K562 (cell line): ENCODE measurements at regions not wholly inside any gene's neighbourhood (a gene's known extent, or its start where the extent isn't known, plus 50 kb on each side); places are given as distances from the start of the nearest gene placed in this dataset.

Experiments used
- ATAC-seq: fragments of 200-7000 bp; cut with Tn5 transposase; 3 replicates; pipeline ENCODE4 v1.9.1; 2020; ENCODE audit warnings: moderate library complexity
- BruUV-seq: library from RNA; stranded (reverse); fragments of 400-500 nt; replicated peaks from 2 replicates; lab custom pipeline; 2021; lab: Mats Ljungman, UMichigan
- CTCF ChIA-PET: fragments of 300-600 bp; formaldehyde crosslinking; extraction: SDS; loops from one replicate; lab custom pipeline; 2021; ENCODE audit warnings: low intra/inter-chr PET ratio; lab: Yijun Ruan, JAX
- POLR2A ChIA-PET: fragments of 300-600, 350-650 bp; sonication (Branson Sonifier 250); formaldehyde crosslinking; extraction: SDS; loops from one replicate; lab custom pipeline; 2021; ENCODE audit warnings: antibody characterized with exemption, inconsistent platforms; lab: Yijun Ruan, JAX
- DNase-seq, 4 experiments: peaks; one replicate each; pipeline versions ENCODE4 v3.0.0 to v3.0.0-alpha.2; 2011 to 2018; ENCODE audit warnings: low spot score in 3 of 4, mixed read lengths in 3 of 4; ENCODE audit errors: extremely low read depth in 1 of 4
- FAIRE-seq: peaks from 2 replicates; lab custom pipeline; 2011; peaks lifted over from hg19 to GRCh38; lab: Jason Lieb, UNC
- H2AFZ ChIP-seq: 2 replicates; pipeline ENCODE4 v1.6.0; 2011; ENCODE audit warnings: low read depth, low read length, control low read depth, inconsistent platforms
- H3K27ac ChIP-seq: fragments of 200-600 bp; 3 replicates; pipeline ENCODE4 v1.8.0; 2011; ENCODE audit warnings: low read depth, mild to moderate bottlenecking, control low read depth, inconsistent platforms, low read length, moderate library complexity, mixed read lengths; ENCODE audit errors: extremely low read depth
- H3K27me3 ChIP-seq, 2 experiments: fragments of 300-600 bp in 1 of 2; 2 replicates in 1 of 2; 3 replicates in 1 of 2; pipeline versions ENCODE4 v1.6.0 to v1.8.0; 2011; ENCODE audit warnings: inconsistent platforms in 2 of 2, low read length in 2 of 2, mild to moderate bottlenecking in 1 of 2, mixed read lengths in 1 of 2, moderate library complexity in 1 of 2; ENCODE audit not compliant: control insufficient read depth in 2 of 2, insufficient read depth in 2 of 2
- H3K36me3 ChIP-seq: fragments of 300-600 bp; 3 replicates; pipeline ENCODE4 v1.8.0; 2011; ENCODE audit warnings: mild to moderate bottlenecking, low read length, inconsistent platforms; ENCODE audit not compliant: control insufficient read depth, insufficient read depth
- H3K4me1 ChIP-seq, 2 experiments: fragments of 200-600 bp in 1 of 2; replicated peaks in 1 of 2; 2 replicates in 1 of 2; 3 replicates in 1 of 2; pipeline versions ENCODE4 v1.5.1 to v1.8.0; 2011; ENCODE audit warnings: inconsistent platforms in 2 of 2, low read length in 2 of 2, mild to moderate bottlenecking in 1 of 2, mixed read lengths in 1 of 2, moderate library complexity in 1 of 2; ENCODE audit not compliant: control insufficient read depth in 2 of 2, insufficient read depth in 2 of 2
- H3K4me2 ChIP-seq: 2 replicates; pipeline ENCODE4 v1.6.1; 2011; ENCODE audit warnings: low read length, control low read depth, inconsistent platforms, mixed read lengths; ENCODE audit not compliant: insufficient read depth
- H3K4me3 ChIP-seq: fragments of 200-600 bp; sonication (generic), shearing (Covaris generic); 2 replicates; pipeline ENCODE4 v1.5.1; 2016; ENCODE audit warnings: control low read depth, inconsistent platforms
- H3K79me2 ChIP-seq: fragments of 200-600 bp; 3 replicates; pipeline ENCODE4 v1.8.0; 2011; ENCODE audit warnings: low read length, inconsistent platforms; ENCODE audit not compliant: control insufficient read depth, insufficient read depth
- H3K9ac ChIP-seq, 2 experiments: 2 replicates each; pipeline versions ENCODE4 v1.6.0 to v1.6.1; 2011; ENCODE audit warnings: low read depth in 2 of 2, low read length in 2 of 2, control low read depth in 1 of 2, inconsistent platforms in 1 of 2, mild to moderate bottlenecking in 1 of 2, mixed read lengths in 1 of 2; ENCODE audit not compliant: insufficient read depth in 1 of 2
- H3K9me1 ChIP-seq: one replicate; pipeline ENCODE4 v1.6.0; 2011; ENCODE audit warnings: inconsistent platforms, mild to moderate bottlenecking, low read length, moderate library complexity; ENCODE audit not compliant: control insufficient read depth, insufficient read depth
- H3K9me3 ChIP-seq: replicated peaks from 2 replicates; pipeline ENCODE4 v1.5.1; 2011; ENCODE audit warnings: low read depth, low read length, inconsistent platforms; ENCODE audit not compliant: control insufficient read depth, insufficient read depth
- H4K20me1 ChIP-seq: replicated peaks from 2 replicates; pipeline ENCODE4 v1.6.1; 2011; ENCODE audit warnings: low read length, inconsistent platforms, mixed read lengths; ENCODE audit not compliant: control insufficient read depth, insufficient read depth
- BDP1 ChIP-seq: IDR thresholded peaks from 3 replicates; pipeline ENCODE4 v1.6.1; 2011; ENCODE audit not compliant: insufficient read length, insufficient read depth
- CBFA2T2 ChIP-seq: fragments of 450-650 bp; conservative IDR thresholded peaks from 2 replicates; pipeline ENCODE4 v1.6.1; 2017; ENCODE audit warnings: mild to moderate bottlenecking
- CBX3 ChIP-seq, 2 experiments: IDR thresholded peaks; 1 replicate in 1 of 2; 2 replicates in 1 of 2; pipeline ENCODE4 v1.6.1; 2012; ENCODE audit warnings: inconsistent platforms in 2 of 2, low read length in 2 of 2, borderline replicate concordance in 1 of 2, control low read depth in 1 of 2
- CEBPB ChIP-seq: fragments of 450-650 bp; IDR thresholded peaks from 2 replicates; pipeline ENCODE4 v1.6.1; 2016; ENCODE audit warnings: missing genetic modification characterization, missing compliant biosample characterization
- HDAC2 ChIP-seq: fragments of 450-650 bp; IDR thresholded peaks from 2 replicates; pipeline ENCODE4 v1.6.1; 2016; ENCODE audit warnings: mild to moderate bottlenecking
- MECOM ChIP-seq: fragments of 250-450 bp; sonication (Bioruptor Pico); IDR thresholded peaks from 2 replicates; pipeline ENCODE4 v1.8.0; 2022; ENCODE audit warnings: inconsistent platforms
- MEF2D ChIP-seq: conservative IDR thresholded peaks from 2 replicates; pipeline ENCODE4 v1.6.1; 2016; ENCODE audit warnings: low read depth, missing genetic modification characterization, missing compliant biosample characterization
- MLLT1 ChIP-seq, 2 experiments: fragments of 450-650 bp; IDR thresholded peaks; 2 replicates each; pipeline ENCODE4 v1.6.1; 2016
- MXI1 ChIP-seq: IDR thresholded peaks from 2 replicates; pipeline ENCODE4 v1.6.1; 2011; ENCODE audit warnings: low read depth, mild to moderate bottlenecking, improper control_type of control experiment, low read length
- POLR2G ChIP-seq: fragments of 200-400 bp; formaldehyde crosslinking; IDR thresholded peaks from 2 replicates; pipeline ENCODE4 v1.6.1; 2017; ENCODE audit warnings: low read depth, mild to moderate bottlenecking, antibody characterized with exemption, low read length, moderate library complexity
- RAD51 ChIP-seq: fragments of 450-650 bp; IDR thresholded peaks from 2 replicates; pipeline ENCODE4 v1.7.1; 2016; ENCODE audit warnings: low read depth, mild to moderate bottlenecking, borderline replicate concordance
- SPI1 ChIP-seq: IDR thresholded peaks from 2 replicates; pipeline ENCODE4 v1.6.1; 2011; ENCODE audit warnings: low read depth, low read length, control low read depth, borderline replicate concordance
- TFE3 ChIP-seq: fragments of 450-650 bp; formaldehyde crosslinking; IDR thresholded peaks from 2 replicates; pipeline ENCODE4 v1.4.0; 2020; ENCODE audit warnings: mild to moderate bottlenecking, mixed read lengths
- USF2 ChIP-seq: sonication (generic); formaldehyde crosslinking; IDR thresholded peaks from 2 replicates; pipeline ENCODE4 v1.5.0; 2020; ENCODE audit warnings: missing genetic modification reagents
- XRCC3 ChIP-seq: fragments of 450-650 bp; IDR thresholded peaks from 2 replicates; pipeline ENCODE4 v1.6.1; 2017; ENCODE audit warnings: mild to moderate bottlenecking, moderate library complexity
- ZFPM2 ChIP-seq: fragments of 250-450 bp; sonication (Bioruptor Pico); IDR thresholded peaks from 2 replicates; pipeline ENCODE4 v1.5.1; 2022; ENCODE audit warnings: mild to moderate bottlenecking
- ZNF699 ChIP-seq: fragments of 250-450 bp; sonication (Bioruptor Pico); IDR thresholded peaks from 2 replicates; pipeline ENCODE4 v1.8.0; 2021; ENCODE audit warnings: mild to moderate bottlenecking, moderate library complexity; ENCODE audit not compliant: insufficient replicate concordance
- WGBS: fragments of 100-300 bp; shearing (Covaris generic); methylation state at CpG from one replicate; pipeline ENCODE4 v1.1.6; 2016; ENCODE audit warnings: low coverage, mixed read lengths; ENCODE audit not compliant: insufficient coverage; ENCODE audit errors: missing lambda C conversion rate; 5-methylcytosine and 5-hydroxymethylcytosine counted together
- in situ Hi-C: fragments of 300-500 bp; cut with MboI; formaldehyde crosslinking; loops from 4 replicates; pipeline ENCODE4 v1.15.0; 2018; ENCODE audit warnings: inconsistent platforms, mixed read lengths
- intact Hi-C: fragments of 100-400 bp; cut with micrococcal nuclease; formaldehyde crosslinking; loops from 2 replicates; pipeline ENCODE4 v1.14.2; 2022

- TF ChIP-seq CEBPB (tag): peak; percentile 82
- TF ChIP-seq RAD51: peak; percentile 42; the same call in 1 of the 2 replicates
- 0 out of 2 replicates have a peak, but pooled peaks have one; percentile 14 for TF ChIP-seq CBFA2T2
- TF ChIP-seq TFE3: peak; percentile 64
- TF ChIP-seq USF2: peak; percentile 37; the same call in 1 of the 2 replicates
Observed at GRCh38 chr2:180872781-180873180, 107.6 kb upstream of the UBE2E3 start (continued).

GRCh38 chr2:180872255-180872654 is 108.2 kb upstream of the UBE2E3 start:
- H2AFZ ChIP-seq: no peak overlapping the region
- ChIA-PET POLR2A (interaction anchor here (1.6 kb wide), 1 partner anchor 31 kb away, joined by 3 read pairs; no protein-coding TSS in a partner anchor), CTCF (no interaction called here)
- no peak overlapping the region for H3K27ac ChIP-seq
- H3K9me3 ChIP-seq: no peaks in the 10 kb centered on the region; the same call in 1 of the 2 replicates
- H4K20me1 ChIP-seq: no peaks in the 10 kb centered on the region
- no TSS peak for BruUV-seq
- FAIRE-seq: no peak
- no peak overlapping the region for H3K4me3 ChIP-seq
- no peak overlapping the region for H3K9ac ChIP-seq
- intact Hi-C loops (no loop called here), in situ Hi-C loops (no loop called here)
- H3K79me2 ChIP-seq: no peaks in the 10 kb centered on the region
- H3K9me1 ChIP-seq: no peaks in the 10 kb centered on the region
- H3K4me2 ChIP-seq: no peak overlapping the region
- H3K36me3 ChIP-seq: no peaks in the 10 kb centered on the region
- no peak for DNase-seq
- H3K4me1 ChIP-seq: no peaks in the 10 kb centered on the region
- H3K27me3 ChIP-seq: no peaks in the 10 kb centered on the region
- TF ChIP-seq SPI1 (no peak), ZNF699 (no peak), MEF2D (no peak), CBX3 (IDR thresholded peaks at IDR 0.05; ENCODE audit: borderline replicate concordance in 1 of 2, low read length in 2 of 2) (no peak), XRCC3 (no peak), HDAC2 (no peak), MLLT1 (IDR thresholded peaks at IDR 0.05) (no peak), POLR2G (no peak), ZFPM2 (CRISPR knock-in tag) (no peak), BDP1 (no peak), MECOM (no peak), MXI1 (no peak)
- no peak for ATAC-seq
- 0% methylated on average over 1 of the region's 1 CpG for WGBS
